ENCODE measurements at regions not wholly inside any gene's neighbourhood (a gene's known extent, or its start where the extent isn't known, plus 50 kb on each side); places are given as distances from the start of the nearest gene placed in this dataset.

- no peak for DNase-seq
These were observed 229.2 kb downstream of the PTTG2 start for GRCh38 chr4:38189445-38189844.

GRCh38 chr4:38190717-38191178 lies 230.6 kb downstream of the PTTG2 start:
- DNase-seq = no peak

DNA sequence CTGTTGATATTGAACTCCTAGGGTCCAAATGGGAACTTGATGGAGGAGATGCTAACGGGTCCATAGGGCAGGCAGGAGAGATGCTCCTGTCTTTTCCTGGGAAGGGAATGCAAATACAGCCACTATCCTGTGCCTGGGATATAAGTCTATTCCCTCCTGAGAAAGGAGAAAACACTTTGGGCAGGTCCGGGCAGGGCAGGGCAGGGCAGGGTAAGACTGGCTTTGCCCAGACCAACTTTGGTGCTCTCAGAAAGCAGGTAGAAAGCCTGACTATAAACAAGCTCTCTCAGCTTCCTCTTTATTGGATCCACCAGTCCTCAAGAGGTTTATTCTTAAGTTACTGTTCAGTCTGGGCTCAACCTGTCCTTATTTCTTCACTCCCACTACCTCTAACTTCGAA lies 232.3 kb downstream of the PTTG2 start:
- DNase-seq = no peak

DNA sequence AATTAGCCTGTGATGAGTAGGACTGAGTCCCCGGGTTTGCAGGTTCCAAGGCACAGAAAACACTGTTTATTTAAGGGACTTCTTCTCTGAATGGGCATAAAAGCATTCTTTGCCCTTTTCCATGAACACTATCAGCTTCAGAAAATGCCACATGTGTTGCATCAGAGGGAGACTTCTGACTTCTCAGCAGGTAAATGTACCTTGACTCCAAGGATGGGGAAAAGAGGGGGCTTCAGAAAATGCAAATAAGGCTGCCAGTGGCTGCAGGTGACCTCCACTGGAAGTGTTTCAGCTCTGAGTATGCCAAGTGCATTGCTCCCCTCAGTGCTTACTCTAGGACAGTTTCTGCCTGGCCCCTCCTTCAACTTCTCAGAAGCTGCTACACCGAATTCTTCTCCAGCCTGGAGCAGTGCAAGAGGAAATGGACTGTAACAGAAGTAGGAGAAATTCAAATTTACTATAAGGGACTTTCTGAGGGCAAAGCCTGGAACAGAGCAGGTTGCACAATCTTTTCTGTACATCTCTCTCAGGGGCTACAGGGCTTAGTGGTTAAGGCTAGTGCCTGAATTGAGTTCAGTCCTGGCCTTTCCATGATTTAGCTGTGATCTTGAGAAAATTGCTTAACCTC lies 233.2 kb downstream of the PTTG2 start:
- DNase-seq = no peak

DNA sequence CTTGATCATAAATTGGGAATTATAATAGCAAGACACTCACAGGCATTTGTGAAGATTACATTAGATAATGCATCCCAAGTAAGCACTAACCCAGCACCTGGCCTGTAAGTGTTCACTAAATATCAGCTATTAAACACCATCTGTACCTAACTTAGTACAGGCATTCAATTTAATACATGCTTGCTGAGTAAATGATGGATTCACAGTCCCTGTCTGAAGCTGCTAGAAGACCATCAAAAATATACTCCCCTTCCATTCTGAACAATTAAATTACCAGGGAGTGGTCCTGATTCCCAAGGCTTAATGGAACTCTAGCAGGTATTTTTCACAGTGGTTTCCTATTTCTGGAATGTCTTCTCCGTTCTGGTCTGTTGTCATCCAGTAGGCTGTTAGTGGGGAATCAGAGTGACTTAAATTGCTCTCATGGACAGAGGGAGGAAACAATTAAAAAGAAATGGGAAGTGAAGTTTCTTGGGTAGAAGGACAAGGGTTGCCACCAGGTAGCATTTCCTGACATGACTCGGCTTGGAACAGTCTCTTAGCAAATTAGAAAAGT lies 233.9 kb downstream of the PTTG2 start:
- no peak for DNase-seq

GRCh38 chr4:38195486-38195885 lies 235.3 kb downstream of the PTTG2 start:
- DNase-seq = no peak

GRCh38 chr4:38195911-38196310 lies 235.7 kb downstream of the PTTG2 start:
- DNase-seq = no peak

GRCh38 chr4:38202242-38202641 lies 242.0 kb downstream of the PTTG2 start:
- no peak for DNase-seq

GRCh38 chr4:38203609-38204008 lies 243.4 kb downstream of the PTTG2 start:
- no peak for DNase-seq

- DNase-seq = no peak
These were observed 244.3 kb downstream of the PTTG2 start for GRCh38 chr4:38204339-38205035.

GRCh38 chr4:38205261-38205660 lies 245.1 kb downstream of the PTTG2 start:
- DNase-seq = no peak

GRCh38 chr4:38207110-38207457 lies 246.9 kb downstream of the PTTG2 start:
- no peak for DNase-seq

GRCh38 chr4:38209654-38210053 lies 249.5 kb downstream of the PTTG2 start:
- DNase-seq = no peak

- DNase-seq = no peak
These were observed 250.4 kb downstream of the PTTG2 start for GRCh38 chr4:38210396-38211114.

DNA sequence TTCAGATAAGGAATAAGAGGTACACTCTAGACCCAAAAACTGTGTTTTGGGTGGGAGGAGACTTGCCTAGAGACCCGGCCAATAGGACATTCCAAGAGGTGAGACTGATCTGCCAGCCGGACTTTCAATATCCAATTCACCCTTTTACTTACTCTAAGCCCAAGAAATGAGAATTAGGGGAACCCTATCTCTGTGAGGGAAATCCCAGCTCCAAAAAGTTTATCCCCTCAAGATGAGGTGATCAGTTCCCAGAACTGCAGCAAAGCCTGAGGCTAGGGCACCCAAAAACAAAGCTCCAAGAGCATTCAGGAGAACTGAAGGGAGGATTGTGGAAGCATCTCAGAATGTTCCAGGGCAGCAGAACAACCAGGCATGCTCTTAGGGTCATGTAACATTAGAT lies 251.7 kb downstream of the PTTG2 start:
- DNase-seq = no peak

DNA sequence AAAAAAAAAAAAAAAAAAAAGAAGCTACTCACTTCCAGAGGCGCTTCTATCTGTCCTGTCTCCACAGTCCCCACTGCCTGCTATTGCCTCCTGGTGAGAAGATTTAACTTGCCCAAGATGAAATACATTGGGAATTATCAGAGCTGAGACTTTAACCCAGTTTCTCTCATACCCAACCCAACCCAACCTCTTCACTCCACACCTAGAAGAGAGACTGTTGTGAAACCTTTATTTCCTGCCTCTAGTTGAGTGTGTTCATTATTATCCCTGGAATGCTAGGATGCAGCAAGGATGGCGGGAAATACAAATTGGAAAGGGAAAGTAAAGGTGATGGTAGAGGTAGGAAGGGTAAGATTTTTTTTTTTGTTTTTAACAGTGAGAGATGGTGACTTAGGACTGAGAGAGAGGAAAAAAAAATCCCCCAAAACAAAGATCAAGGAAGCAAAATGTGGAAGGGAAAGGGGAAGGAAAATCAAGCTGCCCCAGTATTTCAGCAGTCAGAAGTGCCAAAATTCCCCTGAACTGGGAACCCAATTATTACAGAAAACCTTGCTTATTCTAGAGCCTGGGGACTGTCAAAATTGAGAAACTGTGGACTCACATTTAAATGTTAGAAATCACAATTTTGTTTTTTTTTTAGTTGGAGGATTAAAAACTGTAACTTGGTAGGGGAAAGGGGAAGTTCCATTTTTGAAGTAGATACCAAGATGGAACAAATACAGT lies 253.0 kb downstream of the PTTG2 start:
- DNase-seq = no peak

DNA sequence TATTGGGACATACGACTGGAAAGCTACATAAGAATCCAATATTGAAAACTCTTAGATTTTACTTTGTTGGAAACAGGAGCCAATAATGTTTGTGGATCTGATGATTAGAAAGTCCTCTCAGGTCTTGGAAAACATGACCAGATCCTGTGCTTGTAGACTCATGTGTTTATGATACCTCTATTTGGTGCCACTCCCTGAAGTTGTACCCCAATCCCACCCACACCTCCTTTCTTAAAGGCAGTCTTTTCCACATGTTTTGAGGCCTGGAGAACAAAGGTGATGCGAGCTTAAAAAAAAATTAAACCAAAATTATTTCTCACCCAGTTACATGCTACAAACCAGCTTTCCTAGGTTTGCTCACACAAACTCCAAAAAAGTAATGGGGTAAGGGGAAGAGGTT lies 262.7 kb downstream of the PTTG2 start:
- DNase-seq = no peak

DNA sequence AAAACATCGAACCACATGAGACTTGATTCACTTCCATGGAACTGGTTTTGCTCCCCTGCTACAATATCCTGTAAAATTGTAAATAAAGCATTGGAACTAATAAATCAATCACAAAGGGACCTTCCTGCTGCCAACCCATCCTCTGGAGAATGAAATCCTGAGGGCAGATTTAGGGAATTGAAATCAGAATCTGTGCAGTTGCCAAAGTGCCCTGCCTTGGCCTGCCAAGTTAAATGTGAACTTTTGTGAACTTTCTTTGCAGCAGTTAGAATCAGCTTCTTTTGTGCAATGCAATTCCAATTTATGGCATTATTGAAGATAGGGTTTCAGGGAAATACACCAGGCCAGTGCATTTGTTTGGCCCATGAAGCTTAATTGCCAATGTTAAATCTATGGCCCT lies 263.1 kb downstream of the PTTG2 start:
- DNase-seq = no peak

GRCh38 chr4:38223782-38224236 lies 263.6 kb downstream of the PTTG2 start:
- DNase-seq = no peak

- DNase-seq = no peak
These were observed 264.7 kb downstream of the PTTG2 start for GRCh38 chr4:38224850-38225249.

DNA sequence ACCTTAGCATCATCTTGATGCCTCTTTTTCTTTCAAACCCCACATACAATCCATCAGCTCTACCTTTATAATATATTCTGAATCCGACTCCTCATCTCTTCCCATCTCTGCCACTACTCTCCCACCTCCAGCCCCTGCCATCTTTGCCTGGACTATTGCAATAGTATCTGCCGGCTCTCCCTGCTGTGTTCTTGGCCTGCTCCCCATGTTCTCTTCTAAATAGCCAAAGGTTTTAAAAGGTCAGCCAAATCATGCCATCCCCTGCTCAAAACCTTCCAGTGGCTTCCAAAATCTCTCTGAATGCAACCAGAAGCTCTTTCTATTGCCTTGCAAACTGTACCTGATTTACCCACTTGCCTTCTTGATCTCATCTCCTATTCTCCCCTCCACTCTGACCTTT lies 266.0 kb downstream of the PTTG2 start:
- DNase-seq = no peak

DNA sequence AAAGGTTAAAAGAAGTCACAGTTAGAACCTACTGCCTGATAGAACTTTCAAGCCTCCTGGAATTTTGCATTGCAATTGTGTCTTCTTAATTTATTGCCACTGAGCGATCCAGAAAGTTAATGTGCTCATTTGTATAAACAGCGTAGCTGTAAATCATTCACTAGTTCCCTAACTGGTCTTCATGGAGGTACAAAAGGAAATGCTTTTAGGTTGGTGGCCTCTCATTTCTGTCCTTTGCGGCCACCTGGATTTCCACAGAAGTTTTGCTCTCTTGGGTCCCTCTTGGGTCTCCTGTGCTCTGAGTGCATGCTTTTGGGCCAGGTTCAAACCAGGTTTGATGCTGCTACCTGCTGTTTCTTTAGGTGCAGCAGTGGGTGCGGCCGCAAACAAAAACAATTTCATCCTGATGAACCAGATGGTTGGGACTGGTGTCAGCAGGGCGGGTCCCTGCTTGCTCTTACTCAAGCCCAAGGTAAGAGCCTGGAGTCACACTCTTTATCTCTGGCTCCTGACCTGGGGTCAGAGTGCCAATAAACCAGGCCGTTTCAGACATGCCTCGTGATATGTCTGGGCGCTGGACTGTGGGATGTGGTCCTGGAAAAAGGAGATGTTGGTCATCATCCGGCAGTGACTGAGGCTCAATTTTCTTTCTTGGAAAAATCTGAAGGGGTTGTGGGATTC lies 270.1 kb downstream of the PTTG2 start:
- no peak for DNase-seq

All from activated CD8-positive, alpha-beta memory T cell treated with anti-CD3 and anti-CD28 coated beads, Interleukin-2, amount 50 U/mL, for 48 hours (primary cell).